ENCODE measurements at regions not wholly inside any gene's neighbourhood (a gene's known extent, or its start where the extent isn't known, plus 50 kb on each side); places are given as distances from the start of the nearest gene placed in this dataset.

- Histone ChIP-seq H3K4me1 (no peaks in the 10 kb centered on the region), H3K27me3 (no peaks in the 10 kb centered on the region), H3K36me3 (no peaks in the 10 kb centered on the region), H3K27ac (no peak overlapping the region), H3K4me3 (no peak overlapping the region), H3K9me3 (peaks cover 0 to 9% (median 2%) of the 10 kb centered on the region in 3 donors)
- no peak for DNase-seq
- TF ChIP-seq, protein P1, sequence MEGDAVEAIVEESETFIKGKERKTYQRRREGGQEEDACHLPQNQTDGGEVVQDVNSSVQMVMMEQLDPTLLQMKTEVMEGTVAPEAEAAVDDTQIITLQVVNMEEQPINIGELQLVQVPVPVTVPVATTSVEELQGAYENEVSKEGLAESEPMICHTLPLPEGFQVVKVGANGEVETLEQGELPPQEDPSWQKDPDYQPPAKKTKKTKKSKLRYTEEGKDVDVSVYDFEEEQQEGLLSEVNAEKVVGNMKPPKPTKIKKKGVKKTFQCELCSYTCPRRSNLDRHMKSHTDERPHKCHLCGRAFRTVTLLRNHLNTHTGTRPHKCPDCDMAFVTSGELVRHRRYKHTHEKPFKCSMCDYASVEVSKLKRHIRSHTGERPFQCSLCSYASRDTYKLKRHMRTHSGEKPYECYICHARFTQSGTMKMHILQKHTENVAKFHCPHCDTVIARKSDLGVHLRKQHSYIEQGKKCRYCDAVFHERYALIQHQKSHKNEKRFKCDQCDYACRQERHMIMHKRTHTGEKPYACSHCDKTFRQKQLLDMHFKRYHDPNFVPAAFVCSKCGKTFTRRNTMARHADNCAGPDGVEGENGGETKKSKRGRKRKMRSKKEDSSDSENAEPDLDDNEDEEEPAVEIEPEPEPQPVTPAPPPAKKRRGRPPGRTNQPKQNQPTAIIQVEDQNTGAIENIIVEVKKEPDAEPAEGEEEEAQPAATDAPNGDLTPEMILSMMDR (IDR thresholded peaks at IDR 0.05): no peak
- intact Hi-C loops (cut with DNase I; ENCODE audit: low total_unique reads): no loop called here
Observed at GRCh38 chr5:107135391-107135790, 535.3 kb downstream of the EFNA5 start.

DNA sequence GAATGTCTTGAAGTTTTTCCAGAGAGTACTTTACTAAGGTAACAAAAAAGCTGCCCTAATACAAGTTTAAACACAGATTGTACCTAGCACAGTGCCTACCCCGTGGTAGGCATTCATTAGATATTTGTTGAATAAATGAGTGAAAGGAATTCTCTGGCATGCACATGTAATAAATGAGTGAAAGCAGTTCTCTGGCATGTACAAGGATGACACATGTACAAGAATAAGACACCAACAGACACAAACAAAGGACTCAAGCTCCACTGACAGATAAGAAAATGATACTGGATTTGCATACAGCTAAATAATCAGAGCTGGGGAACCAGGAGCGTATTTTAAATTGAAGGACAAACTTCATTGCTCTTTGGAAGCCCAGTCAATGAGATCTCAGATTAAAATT is 535.8 kb downstream of the EFNA5 start:
- H3K9me3 ChIP-seq: peaks cover 0 to 5% (median 2%) of the 10 kb centered on the region in 3 donors

GRCh38 chr5:107129051-107129450 is 541.7 kb downstream of the EFNA5 start:
- Histone ChIP-seq H3K4me1 (peaks cover 0 to 8% (median 4%) of the 10 kb centered on the region in 4 donors), H3K4me3 (no peak overlapping the region), H3K9me3 (peaks cover 0 to 5% (median 2%) of the 10 kb centered on the region in 3 donors), H3K36me3 (no peaks in the 10 kb centered on the region), H3K27me3 (no peaks in the 10 kb centered on the region), H3K27ac (no peak overlapping the region)
- no peak for DNase-seq
- intact Hi-C loops (cut with DNase I; ENCODE audit: low total_unique reads): no loop called here
- TF ChIP-seq, protein P1 (IDR thresholded peaks at IDR 0.05): no peak

More for the DNA sequence above, 535.8 kb downstream of the EFNA5 start:
- Histone ChIP-seq H3K27ac (no peak overlapping the region), H3K27me3 (no peaks in the 10 kb centered on the region), H3K4me1 (no peaks in the 10 kb centered on the region), H3K4me3 (no peak overlapping the region), H3K36me3 (no peaks in the 10 kb centered on the region)
- intact Hi-C loops (cut with DNase I; ENCODE audit: low total_unique reads): no loop called here
- TF ChIP-seq, protein P1 (IDR thresholded peaks at IDR 0.05): no peak
- DNase-seq: no peak

DNA sequence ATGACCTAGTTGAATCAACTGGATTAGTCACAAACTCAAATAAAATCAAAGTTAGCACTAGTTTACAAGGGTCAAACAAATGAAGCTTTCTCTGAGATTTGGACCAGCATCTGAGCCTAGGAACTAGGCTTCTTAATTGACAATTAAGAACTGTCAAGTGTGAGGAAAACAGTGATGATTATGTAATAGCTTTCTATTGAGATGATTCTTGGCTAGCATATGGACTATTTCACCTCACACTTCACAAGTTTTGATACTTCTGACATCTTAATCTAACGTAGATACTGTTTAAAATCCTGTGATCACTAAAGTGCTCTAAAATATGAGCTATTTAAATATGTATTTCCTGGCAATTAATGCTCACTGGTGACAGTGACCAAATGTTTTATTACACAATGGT is 542.9 kb downstream of the EFNA5 start:
- no peak for DNase-seq
- no peak overlapping the region for H3K4me3 ChIP-seq
- no peaks in the 10 kb centered on the region for H3K27me3 ChIP-seq
- peaks cover 0 to 2% (median 0%) of the 10 kb centered on the region in 3 donors for H3K9me3 ChIP-seq
- no peaks in the 10 kb centered on the region for H3K36me3 ChIP-seq
- no peak overlapping the region for H3K27ac ChIP-seq
- peaks cover 0 to 8% (median 4%) of the 10 kb centered on the region in 4 donors for H3K4me1 ChIP-seq
- TF ChIP-seq, protein P1 (IDR thresholded peaks at IDR 0.05): no peak
- intact Hi-C loops (cut with DNase I; ENCODE audit: low total_unique reads): no loop called here

GRCh38 chr5:107126341-107126740 is 544.4 kb downstream of the EFNA5 start:
- Histone ChIP-seq H3K4me1 (peaks cover 0 to 8% (median 4%) of the 10 kb centered on the region in 4 donors), H3K36me3 (no peaks in the 10 kb centered on the region), H3K27me3 (no peaks in the 10 kb centered on the region), H3K4me3 (no peak overlapping the region), H3K9me3 (no peaks in the 10 kb centered on the region), H3K27ac (no peak overlapping the region)
- intact Hi-C loops (cut with DNase I; ENCODE audit: low total_unique reads): no loop called here
- DNase-seq: no peak
- TF ChIP-seq, protein P1 (IDR thresholded peaks at IDR 0.05): no peak

- Histone ChIP-seq H3K9me3 (no peaks in the 10 kb centered on the region), H3K4me3 (no peak overlapping the region), H3K27me3 (no peaks in the 10 kb centered on the region), H3K27ac (no peak overlapping the region), H3K4me1 (peaks cover 0 to 8% (median 4%) of the 10 kb centered on the region in 4 donors), H3K36me3 (no peaks in the 10 kb centered on the region)
- TF ChIP-seq, protein P1 (IDR thresholded peaks at IDR 0.05): no peak
- DNase-seq: no peak
- intact Hi-C loops (cut with DNase I; ENCODE audit: low total_unique reads): no loop called here
Observed at GRCh38 chr5:107124376-107124775, 546.4 kb downstream of the EFNA5 start.
